ENCODE measurements at regions not wholly inside any gene's neighbourhood (a gene's known extent, or its start where the extent isn't known, plus 50 kb on each side); places are given as distances from the start of the nearest gene placed in this dataset.

- no peak for DNase-seq
- no peak for TF ChIP-seq POLR2A (IDR thresholded peaks at IDR 0.05)
- TF ChIP-seq, protein P1, sequence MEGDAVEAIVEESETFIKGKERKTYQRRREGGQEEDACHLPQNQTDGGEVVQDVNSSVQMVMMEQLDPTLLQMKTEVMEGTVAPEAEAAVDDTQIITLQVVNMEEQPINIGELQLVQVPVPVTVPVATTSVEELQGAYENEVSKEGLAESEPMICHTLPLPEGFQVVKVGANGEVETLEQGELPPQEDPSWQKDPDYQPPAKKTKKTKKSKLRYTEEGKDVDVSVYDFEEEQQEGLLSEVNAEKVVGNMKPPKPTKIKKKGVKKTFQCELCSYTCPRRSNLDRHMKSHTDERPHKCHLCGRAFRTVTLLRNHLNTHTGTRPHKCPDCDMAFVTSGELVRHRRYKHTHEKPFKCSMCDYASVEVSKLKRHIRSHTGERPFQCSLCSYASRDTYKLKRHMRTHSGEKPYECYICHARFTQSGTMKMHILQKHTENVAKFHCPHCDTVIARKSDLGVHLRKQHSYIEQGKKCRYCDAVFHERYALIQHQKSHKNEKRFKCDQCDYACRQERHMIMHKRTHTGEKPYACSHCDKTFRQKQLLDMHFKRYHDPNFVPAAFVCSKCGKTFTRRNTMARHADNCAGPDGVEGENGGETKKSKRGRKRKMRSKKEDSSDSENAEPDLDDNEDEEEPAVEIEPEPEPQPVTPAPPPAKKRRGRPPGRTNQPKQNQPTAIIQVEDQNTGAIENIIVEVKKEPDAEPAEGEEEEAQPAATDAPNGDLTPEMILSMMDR (IDR thresholded peaks at IDR 0.05): no peak
- no peak overlapping the region for H3K4me3 ChIP-seq
- no peaks in the 10 kb centered on the region for H3K4me1 ChIP-seq
- H3K27me3 ChIP-seq: no peaks in the 10 kb centered on the region
- H3K27ac ChIP-seq: no peak overlapping the region
- H3K9me3 ChIP-seq: no peaks in the 10 kb centered on the region
- H3K36me3 ChIP-seq: no peaks in the 10 kb centered on the region
Observed at GRCh38 chr17:79364315-79365094, 246.3 kb downstream of the RBFOX3 start.

- Histone ChIP-seq H3K4me1 (no peaks in the 10 kb centered on the region), H3K27ac (no peak overlapping the region), H3K36me3 (no peaks in the 10 kb centered on the region), H3K9me3 (no peaks in the 10 kb centered on the region), H3K4me3 (no peak overlapping the region), H3K27me3 (no peaks in the 10 kb centered on the region)
- no peak for DNase-seq
- TF ChIP-seq, protein P1 (IDR thresholded peaks at IDR 0.05): no peak
- no peak for TF ChIP-seq POLR2A (IDR thresholded peaks at IDR 0.05)
Observed at GRCh38 chr17:79363552-79364275, 247.1 kb downstream of the RBFOX3 start.

GRCh38 chr17:79362772-79363305, 248.0 kb downstream of the RBFOX3 start:
- DNase-seq: no peak
- Histone ChIP-seq H3K27me3 (no peaks in the 10 kb centered on the region), H3K4me3 (no peak overlapping the region), H3K9me3 (no peaks in the 10 kb centered on the region), H3K27ac (no peak overlapping the region), H3K4me1 (no peaks in the 10 kb centered on the region), H3K36me3 (no peaks in the 10 kb centered on the region)
- no peak for TF ChIP-seq POLR2A (IDR thresholded peaks at IDR 0.05)
- TF ChIP-seq, protein P1 (IDR thresholded peaks at IDR 0.05): no peak

DNA sequence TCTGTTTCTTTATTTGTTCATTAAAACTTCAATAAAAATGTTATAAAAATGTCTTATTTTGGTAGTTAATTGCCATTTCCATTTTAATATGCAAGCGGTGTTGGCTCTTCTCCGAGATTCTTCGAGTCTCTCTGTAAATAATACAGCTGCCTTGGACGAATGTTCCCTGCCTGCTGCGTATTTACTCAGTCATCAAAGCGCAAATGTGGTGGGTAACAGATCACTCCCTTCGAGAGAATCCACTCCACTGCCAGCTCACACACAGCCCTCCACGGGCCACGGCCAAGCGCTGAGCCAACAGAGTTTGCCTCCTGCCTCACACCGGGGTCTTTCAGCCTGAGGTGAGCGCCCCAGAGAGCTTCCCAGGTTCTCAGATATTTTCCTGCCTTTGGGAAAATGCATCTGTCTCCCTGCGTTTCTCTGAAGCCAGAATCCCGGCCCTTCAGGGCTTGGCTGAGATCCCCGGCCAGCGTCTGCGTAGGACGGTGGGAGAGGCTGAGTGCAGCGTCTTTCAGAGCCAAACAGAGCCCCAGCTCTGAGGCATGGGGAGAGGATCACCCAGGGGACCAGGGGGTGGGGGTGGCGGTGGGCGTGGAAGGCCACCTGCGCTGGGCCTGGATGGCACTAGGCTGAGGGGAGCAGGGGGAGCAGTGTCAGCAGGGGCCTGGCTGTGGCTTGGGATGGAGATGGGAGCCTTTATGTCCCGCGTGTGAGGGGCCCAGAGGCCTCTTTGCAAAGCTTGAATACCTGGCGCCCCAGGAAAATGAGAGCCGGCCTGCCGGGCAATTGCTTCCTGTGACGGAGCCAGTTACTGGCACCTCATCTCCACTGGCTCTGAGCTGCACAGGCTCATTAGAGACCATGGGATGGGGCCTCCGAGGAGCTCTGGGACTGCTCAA, 248.7 kb downstream of the RBFOX3 start:
- Histone ChIP-seq H3K27me3 (no peaks in the 10 kb centered on the region), H3K27ac (no peak overlapping the region), H3K36me3 (no peaks in the 10 kb centered on the region), H3K9me3 (no peaks in the 10 kb centered on the region), H3K4me3 (no peak overlapping the region), H3K4me1 (no peaks in the 10 kb centered on the region)
- TF ChIP-seq POLR2A (IDR thresholded peaks at IDR 0.05): no peak
- TF ChIP-seq, protein P1 (IDR thresholded peaks at IDR 0.05): no peak
- DNase-seq: no peak

DNA sequence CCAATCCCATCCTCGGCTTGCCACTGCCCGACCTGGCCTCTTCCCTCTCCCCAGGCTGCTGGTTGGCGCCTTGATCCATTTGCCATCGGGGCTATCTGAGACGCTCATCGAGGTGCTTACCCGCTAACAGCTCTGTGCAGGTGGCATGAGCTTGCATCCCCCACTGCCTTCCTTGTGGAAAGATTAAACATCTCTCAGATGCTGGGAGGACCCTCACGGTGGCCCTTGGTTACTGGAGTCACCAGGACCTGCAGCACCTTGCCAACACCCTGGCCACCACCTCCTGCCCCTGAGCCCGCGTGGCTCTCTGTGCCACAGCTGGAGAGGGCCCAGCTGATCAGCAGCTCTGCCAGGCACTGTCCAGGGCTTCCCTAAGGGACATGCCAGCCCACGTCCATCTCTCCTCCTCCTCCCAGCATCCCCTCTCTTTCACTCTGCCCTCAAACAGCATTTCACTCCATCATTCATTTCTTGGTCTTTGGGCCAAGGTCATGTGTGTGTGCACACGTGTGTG, 249.6 kb downstream of the RBFOX3 start:
- H3K27ac ChIP-seq: no peak overlapping the region
- no peaks in the 10 kb centered on the region for H3K9me3 ChIP-seq
- H3K4me1 ChIP-seq: no peaks in the 10 kb centered on the region
- no peak for DNase-seq
- no peaks in the 10 kb centered on the region for H3K27me3 ChIP-seq
- no peaks in the 10 kb centered on the region for H3K36me3 ChIP-seq
- no peak overlapping the region for H3K4me3 ChIP-seq
- no peak for TF ChIP-seq POLR2A (IDR thresholded peaks at IDR 0.05)
- TF ChIP-seq, protein P1 (IDR thresholded peaks at IDR 0.05): no peak
